GM18858 (cell line): ENCODE measurements at regions not wholly inside any gene's neighbourhood (a gene's known extent, or its start where the extent isn't known, plus 50 kb on each side); places are given as distances from the start of the nearest gene placed in this dataset.

ENCODE experiments used
- ATAC-seq: cut with Tn5 transposase; IDR thresholded peaks from one replicate; pipeline ENCODE4 v1.9.1; 2021; ENCODE audit not compliant: unreplicated experiment

GRCh38 chr4:18247189-18247588 lies 225.6 kb upstream of the LCORL start:
- ATAC-seq, result no peak

GRCh38 chr4:18242919-18243693 lies 221.6 kb upstream of the LCORL start:
- no peak for ATAC-seq

GRCh38 chr4:18241727-18242126 lies 220.2 kb upstream of the LCORL start:
- no peak for ATAC-seq

- ATAC-seq, result no peak
Observed at GRCh38 chr4:18234108-18234507, 212.6 kb upstream of the LCORL start.

GRCh38 chr4:18231726-18232125 lies 210.2 kb upstream of the LCORL start:
- no peak for ATAC-seq

- ATAC-seq, result no peak
Observed at GRCh38 chr4:18227880-18228279, 206.3 kb upstream of the LCORL start.

GRCh38 chr4:18214411-18215055 lies 193.0 kb upstream of the LCORL start:
- ATAC-seq, result no peak

GRCh38 chr4:18213576-18214198 lies 192.1 kb upstream of the LCORL start:
- no peak for ATAC-seq

- ATAC-seq, result peak; percentile 89
Observed at GRCh38 chr4:18209448-18209847, 187.9 kb upstream of the LCORL start.

- ATAC-seq, result no peak
Observed at GRCh38 chr4:18203966-18204365, 182.4 kb upstream of the LCORL start.

- no peak for ATAC-seq
Observed at GRCh38 chr4:18202486-18202885, 180.9 kb upstream of the LCORL start.

GRCh38 chr4:18201885-18202284 lies 180.3 kb upstream of the LCORL start:
- ATAC-seq, result no peak

GRCh38 chr4:18198653-18199052 lies 177.1 kb upstream of the LCORL start:
- ATAC-seq, result no peak

GRCh38 chr4:18197467-18197866 lies 175.9 kb upstream of the LCORL start:
- ATAC-seq, result no peak

GRCh38 chr4:18194278-18194677 lies 172.7 kb upstream of the LCORL start:
- no peak for ATAC-seq

GRCh38 chr4:18192901-18193300 lies 171.3 kb upstream of the LCORL start:
- ATAC-seq, result no peak

- ATAC-seq, result no peak
Observed at GRCh38 chr4:18185491-18185890, 163.9 kb upstream of the LCORL start.

GRCh38 chr4:18180892-18181291 lies 159.3 kb upstream of the LCORL start:
- no peak for ATAC-seq

- ATAC-seq, result no peak
Observed at GRCh38 chr4:18180122-18180521, 158.6 kb upstream of the LCORL start.

- ATAC-seq, result no peak
Observed at GRCh38 chr4:18171896-18172295, 150.3 kb upstream of the LCORL start.

GRCh38 chr4:18167831-18168230 lies 146.3 kb upstream of the LCORL start:
- ATAC-seq, result no peak

GRCh38 chr4:18166925-18167324 lies 145.4 kb upstream of the LCORL start:
- no peak for ATAC-seq
